Astrocyte of the spinal cord (primary cell): ENCODE measurements at regions not wholly inside any gene's neighbourhood (a gene's known extent, or its start where the extent isn't known, plus 50 kb on each side); places are given as distances from the start of the nearest gene placed in this dataset.

ENCODE experiments used
- DNase-seq: peaks from one replicate; pipeline ENCODE4 v3.0.0; 2011; ENCODE audit warnings: low read depth, low spot score
- H3K4me3 ChIP-seq: 2 replicates; pipeline ENCODE4 v1.5.1; 2011; ENCODE audit warnings: low read depth, mild to moderate bottlenecking, low read length, moderate library complexity
- in situ Hi-C: cut with HindIII; loops from 2 replicates; pipeline ENCODE4 v1.10.0; 2017; ENCODE audit warnings: low sequenced_read_pairs
- TF ChIP-seq, protein P1 (sequence below): IDR thresholded peaks from 2 replicates; pipeline ENCODE4 v1.5.1; 2012; ENCODE audit warnings: low read depth, mild to moderate bottlenecking, low read length, inconsistent platforms

GRCh38 chr3:21100656-21101359 is 650.2 kb downstream of the ZNF385D start:
- no peak overlapping the region for H3K4me3 ChIP-seq
- in situ Hi-C loops, result no loop called here
- TF ChIP-seq, protein P1, sequence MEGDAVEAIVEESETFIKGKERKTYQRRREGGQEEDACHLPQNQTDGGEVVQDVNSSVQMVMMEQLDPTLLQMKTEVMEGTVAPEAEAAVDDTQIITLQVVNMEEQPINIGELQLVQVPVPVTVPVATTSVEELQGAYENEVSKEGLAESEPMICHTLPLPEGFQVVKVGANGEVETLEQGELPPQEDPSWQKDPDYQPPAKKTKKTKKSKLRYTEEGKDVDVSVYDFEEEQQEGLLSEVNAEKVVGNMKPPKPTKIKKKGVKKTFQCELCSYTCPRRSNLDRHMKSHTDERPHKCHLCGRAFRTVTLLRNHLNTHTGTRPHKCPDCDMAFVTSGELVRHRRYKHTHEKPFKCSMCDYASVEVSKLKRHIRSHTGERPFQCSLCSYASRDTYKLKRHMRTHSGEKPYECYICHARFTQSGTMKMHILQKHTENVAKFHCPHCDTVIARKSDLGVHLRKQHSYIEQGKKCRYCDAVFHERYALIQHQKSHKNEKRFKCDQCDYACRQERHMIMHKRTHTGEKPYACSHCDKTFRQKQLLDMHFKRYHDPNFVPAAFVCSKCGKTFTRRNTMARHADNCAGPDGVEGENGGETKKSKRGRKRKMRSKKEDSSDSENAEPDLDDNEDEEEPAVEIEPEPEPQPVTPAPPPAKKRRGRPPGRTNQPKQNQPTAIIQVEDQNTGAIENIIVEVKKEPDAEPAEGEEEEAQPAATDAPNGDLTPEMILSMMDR, result no peak
- no peak for DNase-seq

DNA sequence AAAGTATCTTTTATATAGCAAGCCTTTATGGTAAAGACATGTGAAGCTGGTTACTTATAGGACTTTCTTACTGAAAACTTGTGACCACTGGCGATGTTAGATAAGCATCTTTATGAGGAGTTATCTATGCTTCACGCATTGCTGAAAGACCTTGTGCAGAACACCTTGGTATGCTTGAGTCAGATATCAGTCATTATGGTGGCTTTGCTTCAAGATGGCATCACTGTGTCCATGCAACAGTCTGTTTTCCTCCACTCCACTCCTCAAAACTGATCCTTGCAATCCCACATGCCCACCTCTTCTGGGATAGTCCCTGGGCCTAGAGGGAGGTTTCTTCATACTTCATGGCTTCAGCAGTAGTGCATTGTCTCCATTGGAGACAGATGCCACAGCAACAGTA is 656.3 kb downstream of the ZNF385D start:
- H3K4me3 ChIP-seq, result no peak overlapping the region
- DNase-seq, result no peak
- in situ Hi-C loops, result no loop called here
- TF ChIP-seq, protein P1, result no peak

- no peak for DNase-seq
- no peak overlapping the region for H3K4me3 ChIP-seq
- TF ChIP-seq, protein P1, result no peak
- in situ Hi-C loops, result no loop called here
These were observed 677.4 kb downstream of the ZNF385D start for GRCh38 chr3:21073561-21073960.

DNA sequence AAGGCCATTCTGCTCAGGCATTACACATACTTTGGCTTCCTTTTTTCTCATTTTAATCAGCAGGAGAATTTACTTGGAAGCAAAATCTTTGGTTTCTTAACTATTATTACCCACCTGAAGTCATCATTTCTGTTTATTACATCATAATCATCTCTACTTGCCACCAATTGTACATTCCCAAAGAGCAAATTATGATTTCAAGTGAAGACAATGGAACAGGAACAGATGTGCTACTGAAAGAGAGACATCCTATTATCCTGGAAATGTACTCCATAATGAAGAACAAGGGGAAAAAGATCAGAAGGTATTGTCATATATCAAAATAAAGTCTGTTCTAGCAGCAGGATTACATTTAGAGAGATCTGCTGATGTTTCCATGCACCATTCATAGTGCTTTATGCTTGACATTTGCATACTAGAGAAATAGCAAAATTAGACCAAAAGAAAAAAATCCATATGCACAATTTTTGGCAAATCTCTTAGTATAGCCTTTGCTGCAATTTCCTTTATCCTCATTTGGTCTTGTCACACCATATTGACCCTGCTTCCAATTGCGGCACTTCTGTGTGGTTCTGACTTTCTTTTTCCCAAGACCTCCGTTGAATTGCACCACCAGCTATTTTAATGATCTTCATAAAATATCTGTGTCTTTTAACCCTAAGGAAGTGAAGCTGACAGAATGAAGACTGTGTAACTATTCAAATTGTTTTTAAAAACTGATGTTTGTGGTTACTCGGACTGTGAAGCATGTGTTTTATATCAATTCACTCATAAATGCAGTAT is 683.8 kb downstream of the ZNF385D start:
- no peak overlapping the region for H3K4me3 ChIP-seq
- in situ Hi-C loops, result no loop called here
- TF ChIP-seq, protein P1, result no peak
- DNase-seq, result no peak

- TF ChIP-seq, protein P1, result no peak
- H3K4me3 ChIP-seq, result no peak overlapping the region
- no peak for DNase-seq
- in situ Hi-C loops, result no loop called here
These were observed 688.1 kb downstream of the ZNF385D start for GRCh38 chr3:21062831-21063294.

GRCh38 chr3:21059404-21059803 is 691.6 kb downstream of the ZNF385D start:
- DNase-seq, result no peak
- no peak overlapping the region for H3K4me3 ChIP-seq
- TF ChIP-seq, protein P1, result no peak
- in situ Hi-C loops, result no loop called here
